ENCODE measurements at regions not wholly inside any gene's neighbourhood (a gene's known extent, or its start where the extent isn't known, plus 50 kb on each side); places are given as distances from the start of the nearest gene placed in this dataset.
"Not testable (repeated sequence)": the region's sequence is repeated elsewhere in the genome, so short reads cannot be mapped to it uniquely, and the experiment has no call there.

DNA sequence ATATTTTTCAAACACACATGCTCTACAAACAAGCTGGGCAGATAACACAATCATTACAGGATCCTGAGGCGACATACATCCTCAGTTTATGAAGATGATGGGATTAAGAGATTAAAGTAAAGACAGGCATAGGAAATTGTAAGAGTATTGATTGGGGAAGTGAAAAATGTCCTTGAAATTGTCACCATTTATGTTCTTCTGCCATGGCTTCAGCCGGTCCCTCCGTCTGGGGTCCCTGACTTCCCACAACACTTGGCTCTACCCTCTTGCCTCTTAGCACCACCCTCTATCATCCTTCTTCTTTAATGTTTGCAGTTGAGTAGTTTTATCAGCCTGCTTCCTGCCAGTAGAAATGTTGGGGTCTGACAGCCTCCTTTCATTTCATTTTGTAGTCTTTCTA, 244.4 kb downstream of the DAD1 start:
- Histone ChIP-seq H3K79me2 (ENCODE audit: insufficient read depth, low read length) (no peaks in the 10 kb centered on the region), H3K4me2 (ENCODE audit: low read length) (no peak overlapping the region), H3K4me3 (replicated peaks in 1 of 2; ENCODE audit: low read depth in 1 of 2, low read length in 2 of 2) (no peak overlapping the region), H3K9ac (ENCODE audit: low read length) (no peak overlapping the region), H3K9me2 (ENCODE audit: insufficient read depth) (no peaks in the 10 kb centered on the region), H4K20me1 (ENCODE audit: insufficient read depth) (no peaks in the 10 kb centered on the region), H3K36me3 (ENCODE audit: control insufficient read depth in 1 of 2, insufficient read depth in 2 of 2, low read length in 2 of 2) (no peaks in the 10 kb centered on the region), H3K4me1 (ENCODE audit: control insufficient read depth in 1 of 2, insufficient read depth in 2 of 2, low read length in 2 of 2) (no peaks in the 10 kb centered on the region), H3K9me3 (ENCODE audit: control insufficient read depth in 1 of 2, insufficient read depth in 1 of 2, low read depth in 1 of 2, low read length in 2 of 2) (no peaks in the 10 kb centered on the region), H3K27me3 (ENCODE audit: insufficient read depth, low read length) (no peaks in the 10 kb centered on the region), H2AFZ (ENCODE audit: low read depth, low read length, poor library complexity, severe bottlenecking) (no peak overlapping the region), H3K27ac (ENCODE audit: low read depth, low read length) (no peak overlapping the region)
- RAD21 ChIA-PET (ENCODE audit: low non-redundant PET in 1 of 2, low total read pairs in 2 of 2, uncharacterized antibody in 2 of 2, unreplicated experiment in 2 of 2), result no interaction called here
- DNase-seq (ENCODE audit: low read depth, low spot score), result no peak
- TF ChIP-seq SIN3A (IDR thresholded peaks at IDR 0.05; ENCODE audit: low read depth) (no peak), FOSL1 (IDR thresholded peaks at IDR 0.05; ENCODE audit: low read depth) (no peak), EGR1 (IDR thresholded peaks at IDR 0.05; ENCODE audit: low read depth) (no peak), JUND (IDR thresholded peaks at IDR 0.05) (no peak), POLR2A (IDR thresholded peaks at IDR 0.05; ENCODE audit: borderline replicate concordance, extremely low read depth, insufficient read depth, insufficient read length) (no peak), EZH2phosphoT487 (IDR thresholded peaks at IDR 0.05; ENCODE audit: borderline replicate concordance) (no peak)
- TF ChIP-seq, protein P1, sequence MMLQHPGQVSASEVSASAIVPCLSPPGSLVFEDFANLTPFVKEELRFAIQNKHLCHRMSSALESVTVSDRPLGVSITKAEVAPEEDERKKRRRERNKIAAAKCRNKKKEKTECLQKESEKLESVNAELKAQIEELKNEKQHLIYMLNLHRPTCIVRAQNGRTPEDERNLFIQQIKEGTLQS (IDR thresholded peaks at IDR 0.05), result no peak
- TF ChIP-seq, protein P2, sequence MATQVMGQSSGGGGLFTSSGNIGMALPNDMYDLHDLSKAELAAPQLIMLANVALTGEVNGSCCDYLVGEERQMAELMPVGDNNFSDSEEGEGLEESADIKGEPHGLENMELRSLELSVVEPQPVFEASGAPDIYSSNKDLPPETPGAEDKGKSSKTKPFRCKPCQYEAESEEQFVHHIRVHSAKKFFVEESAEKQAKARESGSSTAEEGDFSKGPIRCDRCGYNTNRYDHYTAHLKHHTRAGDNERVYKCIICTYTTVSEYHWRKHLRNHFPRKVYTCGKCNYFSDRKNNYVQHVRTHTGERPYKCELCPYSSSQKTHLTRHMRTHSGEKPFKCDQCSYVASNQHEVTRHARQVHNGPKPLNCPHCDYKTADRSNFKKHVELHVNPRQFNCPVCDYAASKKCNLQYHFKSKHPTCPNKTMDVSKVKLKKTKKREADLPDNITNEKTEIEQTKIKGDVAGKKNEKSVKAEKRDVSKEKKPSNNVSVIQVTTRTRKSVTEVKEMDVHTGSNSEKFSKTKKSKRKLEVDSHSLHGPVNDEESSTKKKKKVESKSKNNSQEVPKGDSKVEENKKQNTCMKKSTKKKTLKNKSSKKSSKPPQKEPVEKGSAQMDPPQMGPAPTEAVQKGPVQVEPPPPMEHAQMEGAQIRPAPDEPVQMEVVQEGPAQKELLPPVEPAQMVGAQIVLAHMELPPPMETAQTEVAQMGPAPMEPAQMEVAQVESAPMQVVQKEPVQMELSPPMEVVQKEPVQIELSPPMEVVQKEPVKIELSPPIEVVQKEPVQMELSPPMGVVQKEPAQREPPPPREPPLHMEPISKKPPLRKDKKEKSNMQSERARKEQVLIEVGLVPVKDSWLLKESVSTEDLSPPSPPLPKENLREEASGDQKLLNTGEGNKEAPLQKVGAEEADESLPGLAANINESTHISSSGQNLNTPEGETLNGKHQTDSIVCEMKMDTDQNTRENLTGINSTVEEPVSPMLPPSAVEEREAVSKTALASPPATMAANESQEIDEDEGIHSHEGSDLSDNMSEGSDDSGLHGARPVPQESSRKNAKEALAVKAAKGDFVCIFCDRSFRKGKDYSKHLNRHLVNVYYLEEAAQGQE (IDR thresholded peaks at IDR 0.05; ENCODE audit: low read depth), result no peak
- TF ChIP-seq, protein P3, sequence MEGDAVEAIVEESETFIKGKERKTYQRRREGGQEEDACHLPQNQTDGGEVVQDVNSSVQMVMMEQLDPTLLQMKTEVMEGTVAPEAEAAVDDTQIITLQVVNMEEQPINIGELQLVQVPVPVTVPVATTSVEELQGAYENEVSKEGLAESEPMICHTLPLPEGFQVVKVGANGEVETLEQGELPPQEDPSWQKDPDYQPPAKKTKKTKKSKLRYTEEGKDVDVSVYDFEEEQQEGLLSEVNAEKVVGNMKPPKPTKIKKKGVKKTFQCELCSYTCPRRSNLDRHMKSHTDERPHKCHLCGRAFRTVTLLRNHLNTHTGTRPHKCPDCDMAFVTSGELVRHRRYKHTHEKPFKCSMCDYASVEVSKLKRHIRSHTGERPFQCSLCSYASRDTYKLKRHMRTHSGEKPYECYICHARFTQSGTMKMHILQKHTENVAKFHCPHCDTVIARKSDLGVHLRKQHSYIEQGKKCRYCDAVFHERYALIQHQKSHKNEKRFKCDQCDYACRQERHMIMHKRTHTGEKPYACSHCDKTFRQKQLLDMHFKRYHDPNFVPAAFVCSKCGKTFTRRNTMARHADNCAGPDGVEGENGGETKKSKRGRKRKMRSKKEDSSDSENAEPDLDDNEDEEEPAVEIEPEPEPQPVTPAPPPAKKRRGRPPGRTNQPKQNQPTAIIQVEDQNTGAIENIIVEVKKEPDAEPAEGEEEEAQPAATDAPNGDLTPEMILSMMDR (IDR thresholded peaks at IDR 0.05 in 2 of 3, conservative IDR thresholded peaks at IDR 0.05 in 1 of 3; ENCODE audit: borderline replicate concordance in 1 of 3, insufficient read depth in 1 of 3, low read depth in 2 of 3, low read length in 2 of 3), result no peak
- TF ChIP-seq, protein P4, sequence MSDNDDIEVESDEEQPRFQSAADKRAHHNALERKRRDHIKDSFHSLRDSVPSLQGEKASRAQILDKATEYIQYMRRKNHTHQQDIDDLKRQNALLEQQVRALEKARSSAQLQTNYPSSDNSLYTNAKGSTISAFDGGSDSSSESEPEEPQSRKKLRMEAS (IDR thresholded peaks at IDR 0.05), result no peak
- POLR2A ChIA-PET, result no interaction called here
- ATAC-seq, result no peak
- intact Hi-C loops (cut with micrococcal nuclease), result no loop called here
- no TSS peak for BruUV-seq (replicated peaks)
- CTCF ChIA-PET, result no interaction called here

DNA sequence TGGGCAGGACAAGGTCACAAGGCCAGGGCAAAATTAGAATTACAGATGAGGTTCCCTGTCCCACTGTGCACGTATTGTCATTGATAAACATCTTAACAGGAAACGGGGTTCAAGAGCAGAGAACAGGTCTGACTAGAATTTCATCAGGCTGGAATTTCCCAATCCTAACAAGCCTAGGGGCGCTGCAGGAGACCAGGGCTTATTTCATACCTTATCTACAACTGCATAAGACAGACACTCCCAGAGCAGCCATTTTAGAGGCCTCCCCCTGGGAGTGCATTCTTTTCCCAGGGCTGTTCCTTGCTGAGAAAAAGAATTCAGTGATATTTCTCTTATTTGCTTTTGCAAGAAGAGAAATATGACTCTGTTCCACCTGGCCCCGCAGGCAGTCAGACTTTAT, 244.8 kb downstream of the DAD1 start:
- RAD21 ChIA-PET (ENCODE audit: low non-redundant PET in 1 of 2, low total read pairs in 2 of 2, uncharacterized antibody in 2 of 2, unreplicated experiment in 2 of 2); H2AFZ ChIP-seq (ENCODE audit: low read depth, low read length, poor library complexity, severe bottlenecking); H3K4me3 ChIP-seq (replicated peaks in 1 of 2; ENCODE audit: low read depth in 1 of 2, low read length in 2 of 2); H3K9me2 ChIP-seq (ENCODE audit: insufficient read depth); H4K20me1 ChIP-seq (ENCODE audit: insufficient read depth); H3K36me3 ChIP-seq (ENCODE audit: control insufficient read depth in 1 of 2, insufficient read depth in 2 of 2, low read length in 2 of 2); POLR2A ChIA-PET; H3K9me3 ChIP-seq (ENCODE audit: control insufficient read depth in 1 of 2, insufficient read depth in 1 of 2, low read depth in 1 of 2, low read length in 2 of 2); ATAC-seq; CTCF ChIA-PET; H3K4me2 ChIP-seq (ENCODE audit: low read length); H3K9ac ChIP-seq (ENCODE audit: low read length); DNase-seq (ENCODE audit: low read depth, low spot score); H3K27ac ChIP-seq (ENCODE audit: low read depth, low read length); H3K27me3 ChIP-seq (ENCODE audit: insufficient read depth, low read length); BruUV-seq (replicated peaks); H3K4me1 ChIP-seq (ENCODE audit: control insufficient read depth in 1 of 2, insufficient read depth in 2 of 2, low read length in 2 of 2); intact Hi-C loops (cut with micrococcal nuclease); H3K79me2 ChIP-seq (ENCODE audit: insufficient read depth, low read length): not testable (repeated sequence)
